NCI-H82 (cell line): ENCODE measurements at regions not wholly inside any gene's neighbourhood (a gene's known extent, or its start where the extent isn't known, plus 50 kb on each side); places are given as distances from the start of the nearest gene placed in this dataset.
A peak's percentile ranks its signal among the peaks of the same experiment; 100 is the strongest.
"Not testable (repeated sequence)": the region's sequence is repeated elsewhere in the genome, so short reads cannot be mapped to it uniquely, and the experiment has no call there.

Source experiments
- DNase-seq: peaks from one replicate; lab custom pipeline; 2025; lab: John Stamatoyannopoulos, UW

DNA sequence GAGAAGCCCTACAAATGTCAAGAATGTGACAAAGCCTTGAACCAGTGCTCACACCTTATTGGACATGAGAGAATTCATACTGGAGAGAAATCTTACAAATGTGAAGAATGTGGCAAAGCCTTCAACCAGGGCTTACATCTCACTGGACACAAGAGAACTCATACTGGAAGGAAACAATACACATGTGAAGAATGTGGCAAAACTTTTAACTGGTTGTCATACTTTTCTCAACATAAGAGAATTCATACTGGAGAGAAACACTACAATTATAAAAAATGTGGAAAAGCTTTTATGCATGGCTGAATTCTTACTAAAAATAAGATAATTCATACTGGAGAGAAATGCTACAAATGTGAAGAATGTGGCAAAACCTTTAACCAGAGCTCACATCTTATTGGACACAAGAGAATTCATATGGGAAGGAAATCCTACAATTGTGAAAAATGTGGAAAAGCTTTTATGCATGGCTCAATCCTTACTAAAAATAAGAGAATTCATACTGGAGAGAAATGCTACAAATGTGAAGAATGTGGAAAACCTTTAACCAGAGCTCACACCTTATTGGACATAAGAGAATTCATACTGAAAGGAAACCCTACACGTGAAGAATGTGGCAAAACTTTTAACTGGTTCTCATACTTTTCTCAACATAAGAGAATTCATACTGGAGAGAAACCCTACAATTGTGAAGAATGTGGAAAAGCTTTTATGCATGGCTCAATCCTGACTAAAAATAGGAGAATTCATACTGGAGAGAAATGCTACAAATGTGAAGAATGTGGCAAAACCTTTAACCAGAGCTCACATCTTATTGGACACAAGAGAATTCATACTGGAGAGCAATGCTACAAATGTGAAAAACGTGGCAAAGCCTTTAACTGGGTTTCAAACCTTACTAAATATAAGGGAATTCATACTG lies 350.6 kb upstream of the NUPR2 start:
- not testable (repeated sequence) for DNase-seq

DNA sequence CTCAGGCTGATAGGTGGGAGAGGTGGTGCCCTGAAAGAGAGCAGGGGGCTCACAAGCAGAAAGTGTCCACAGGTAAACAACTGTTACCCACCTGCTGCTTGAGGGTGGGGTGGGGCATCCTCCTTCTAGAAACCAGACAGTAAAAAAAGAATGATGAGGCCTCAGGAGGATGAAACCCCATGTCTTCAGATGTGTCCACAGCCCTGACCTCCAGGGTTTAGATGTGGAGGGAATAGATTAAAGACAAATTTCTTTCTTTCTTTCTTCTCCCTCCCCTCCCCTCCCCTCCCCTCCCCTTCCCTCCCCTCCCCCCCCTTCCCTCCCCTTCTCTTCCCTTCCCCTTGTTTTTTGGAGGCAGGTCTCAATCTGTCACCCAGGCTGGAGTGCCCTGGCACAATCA lies 333.5 kb upstream of the NUPR2 start:
- DNase-seq, result no peak

DNA sequence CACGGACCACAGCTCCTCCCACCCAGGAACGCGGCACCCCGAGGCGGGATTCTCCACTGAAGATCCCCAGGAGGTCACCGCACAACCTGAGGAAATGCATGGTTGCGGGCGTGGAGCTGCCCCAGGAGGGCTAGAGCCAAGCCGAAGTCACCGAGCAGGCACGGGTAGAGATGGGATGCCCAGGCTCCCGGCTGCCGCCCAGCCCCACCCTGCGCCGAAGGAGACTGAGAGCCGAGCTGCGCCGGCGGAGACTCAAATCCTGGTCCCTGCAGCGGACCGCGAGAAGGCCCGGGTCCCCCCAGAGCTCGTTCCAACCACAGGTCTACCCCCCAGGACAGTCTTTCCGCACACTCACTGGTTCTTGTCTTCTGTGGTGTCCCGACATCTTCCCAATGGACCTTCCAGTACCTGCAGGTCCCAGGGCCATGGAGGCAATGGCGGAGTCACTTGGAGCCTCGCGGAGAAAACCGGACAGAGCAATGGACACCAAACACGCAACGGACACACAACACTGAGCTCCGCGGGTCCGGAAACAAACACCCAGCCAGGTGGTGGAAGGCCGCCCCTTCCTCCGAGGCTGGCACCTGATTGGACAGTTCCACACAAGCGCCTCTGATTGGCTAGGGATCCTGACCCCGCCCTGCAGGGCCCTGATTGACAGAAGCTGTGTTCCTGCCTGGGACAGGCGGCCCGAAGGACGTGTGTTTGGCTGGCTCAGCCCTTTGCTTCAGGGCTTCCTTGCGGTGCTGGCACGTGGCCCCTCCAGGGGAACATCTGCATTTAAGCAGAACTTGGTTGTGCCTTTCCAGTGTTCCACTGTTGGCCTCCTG lies 331.9 kb upstream of the NUPR2 start:
- DNase-seq, result peak; percentile 0

DNA sequence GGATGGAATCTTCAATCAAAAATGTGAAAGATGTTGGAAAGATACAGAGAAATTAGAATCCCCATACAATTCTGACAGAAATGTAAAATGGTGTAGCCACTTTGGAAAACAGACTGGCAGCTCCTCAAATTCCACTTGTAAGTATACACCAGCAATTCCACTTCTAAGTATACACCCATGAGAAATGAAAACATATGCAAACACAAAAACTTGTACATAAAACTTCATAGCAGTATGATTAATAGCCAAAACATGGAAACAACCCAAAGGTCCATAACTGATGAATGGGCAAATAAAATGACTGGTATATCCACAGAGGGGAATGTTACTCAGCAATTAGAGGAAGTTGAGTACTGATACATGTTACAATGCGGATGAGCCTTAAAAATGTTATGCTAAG lies 304.3 kb upstream of the NUPR2 start:
- not testable (repeated sequence) for DNase-seq

DNA sequence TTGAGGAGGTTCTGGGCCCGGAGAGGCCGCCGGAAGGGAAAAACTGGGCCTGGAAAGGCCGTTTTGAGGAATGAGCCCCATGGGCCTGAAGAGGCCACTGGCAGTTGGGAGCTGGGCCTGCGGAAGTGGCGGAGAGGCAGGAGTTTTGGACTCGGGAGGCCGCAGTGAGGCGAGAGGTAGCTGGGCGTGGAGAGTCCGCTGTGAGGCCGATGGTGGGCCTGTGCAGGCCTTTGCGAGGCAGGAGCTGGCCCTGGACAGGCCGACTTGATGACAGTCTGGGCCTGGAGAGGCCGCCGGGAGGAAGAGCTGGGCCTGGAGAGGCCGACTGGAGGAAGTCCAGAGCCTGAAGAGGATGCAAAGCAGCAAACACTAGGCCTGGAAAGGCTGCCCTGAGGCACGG lies 259.0 kb upstream of the NUPR2 start:
- DNase-seq, result no peak

DNA sequence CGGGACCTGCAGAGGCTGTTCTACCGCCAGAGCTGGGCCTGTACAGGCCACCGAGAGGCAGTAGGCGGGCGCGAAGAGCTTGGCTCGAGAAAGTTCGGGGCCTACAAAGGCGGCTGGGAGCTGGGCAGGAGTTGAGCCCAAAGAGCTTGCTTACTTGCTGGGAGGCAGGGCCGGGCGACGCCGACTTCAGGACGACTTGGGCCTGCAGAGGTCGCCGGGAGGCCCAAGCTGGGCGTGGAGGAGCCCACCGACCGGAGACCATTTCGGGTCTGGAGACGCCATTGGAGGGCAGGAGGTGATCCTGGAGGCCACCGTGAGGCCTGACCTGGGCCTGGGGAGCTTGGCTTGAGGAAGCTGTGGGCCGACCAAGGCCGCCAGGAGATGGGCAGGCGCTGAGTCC lies 258.4 kb upstream of the NUPR2 start:
- not testable (repeated sequence) for DNase-seq

DNA sequence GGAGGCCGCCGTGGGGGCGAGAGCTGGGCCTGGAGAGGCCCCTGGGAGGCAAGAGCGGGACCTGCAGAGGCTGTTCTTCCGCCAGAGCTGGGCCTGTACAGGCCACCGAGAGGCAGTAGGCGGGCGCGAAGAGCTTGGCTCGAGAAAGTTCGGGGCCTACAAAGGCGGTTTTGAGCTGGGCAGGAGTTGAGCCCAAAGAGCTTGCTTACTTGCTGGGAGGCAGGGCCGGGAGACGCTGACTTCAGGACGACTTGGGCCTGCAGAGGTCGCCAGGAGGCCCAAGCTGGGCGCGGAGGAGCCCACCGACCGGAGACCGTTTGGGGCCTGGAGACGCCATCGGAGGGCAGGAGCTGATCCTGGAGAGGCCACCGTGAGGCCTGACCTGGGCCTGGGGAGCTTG lies 257.1 kb upstream of the NUPR2 start:
- DNase-seq, result not testable (repeated sequence)

DNA sequence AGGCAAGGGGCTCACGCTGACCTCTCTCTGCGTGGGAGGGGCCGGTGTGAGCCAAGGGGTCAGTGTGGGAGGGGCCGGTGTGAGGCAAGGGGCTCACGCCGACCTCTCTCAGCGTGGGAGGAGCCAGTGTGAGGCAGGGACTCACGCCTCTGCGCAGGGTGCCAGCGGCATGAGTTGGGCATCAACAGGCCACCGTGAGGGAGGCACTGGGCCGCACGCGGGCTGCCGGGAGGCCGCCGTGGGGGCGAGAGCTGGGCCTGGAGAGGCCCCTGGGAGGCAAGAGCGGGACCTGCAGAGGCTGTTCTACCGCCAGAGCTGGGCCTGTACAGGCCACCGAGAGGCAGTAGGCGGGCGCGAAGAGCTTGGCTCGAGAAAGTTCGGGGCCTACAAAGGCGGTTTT lies 255.6 kb upstream of the NUPR2 start:
- not testable (repeated sequence) for DNase-seq

DNA sequence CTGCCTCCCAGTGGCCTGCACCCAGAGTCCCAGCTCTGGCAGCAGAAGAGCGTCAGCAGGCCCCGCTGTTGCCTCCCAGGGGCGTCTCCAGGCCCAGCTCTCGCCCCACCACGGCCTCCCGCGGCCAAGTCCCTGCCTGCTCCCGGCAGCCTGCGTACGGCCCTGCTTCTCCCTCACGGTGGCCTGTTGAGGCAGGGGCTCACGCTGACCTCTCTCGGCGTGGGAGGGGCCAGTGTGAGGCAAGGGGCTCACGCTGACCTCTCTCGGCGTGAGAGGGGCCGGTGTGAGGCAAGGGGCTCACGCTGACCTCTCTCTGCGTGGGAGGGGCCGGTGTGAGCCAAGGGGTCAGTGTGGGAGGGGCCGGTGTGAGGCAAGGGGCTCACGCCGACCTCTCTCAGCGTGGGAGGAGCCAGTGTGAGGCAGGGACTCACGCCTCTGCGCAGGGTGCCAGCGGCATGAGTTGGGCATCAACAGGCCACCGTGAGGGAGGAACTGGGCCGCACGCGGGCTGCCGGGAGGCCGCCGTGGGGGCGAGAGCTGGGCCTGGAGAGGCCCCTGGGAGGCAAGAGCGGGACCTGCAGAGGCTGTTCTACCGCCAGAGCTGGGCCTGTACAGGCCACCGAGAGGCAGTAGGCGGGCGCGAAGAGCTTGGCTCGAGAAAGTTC lies 254.1 kb upstream of the NUPR2 start:
- DNase-seq, result not testable (repeated sequence)

DNA sequence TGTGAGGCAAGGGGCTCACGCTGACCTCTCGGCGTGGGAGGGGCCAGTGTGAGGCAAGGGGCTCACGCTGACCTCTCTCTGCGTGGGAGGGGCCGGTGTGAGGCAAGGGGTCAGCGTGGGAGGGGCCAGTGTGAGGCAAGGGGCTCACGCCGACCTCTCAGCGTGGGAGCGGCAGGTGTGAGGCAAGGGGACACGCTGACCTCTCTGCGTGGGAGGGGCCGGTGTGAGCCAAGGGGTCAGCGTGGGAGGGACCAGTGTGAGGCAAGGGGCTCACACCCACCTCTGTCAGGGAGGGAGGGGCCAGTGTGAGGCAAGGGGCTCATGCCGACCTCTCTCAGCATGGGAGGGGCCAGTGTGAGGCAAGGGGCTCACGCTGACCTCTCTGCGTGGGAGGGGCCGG lies 251.7 kb upstream of the NUPR2 start:
- DNase-seq, result not testable (repeated sequence)

DNA sequence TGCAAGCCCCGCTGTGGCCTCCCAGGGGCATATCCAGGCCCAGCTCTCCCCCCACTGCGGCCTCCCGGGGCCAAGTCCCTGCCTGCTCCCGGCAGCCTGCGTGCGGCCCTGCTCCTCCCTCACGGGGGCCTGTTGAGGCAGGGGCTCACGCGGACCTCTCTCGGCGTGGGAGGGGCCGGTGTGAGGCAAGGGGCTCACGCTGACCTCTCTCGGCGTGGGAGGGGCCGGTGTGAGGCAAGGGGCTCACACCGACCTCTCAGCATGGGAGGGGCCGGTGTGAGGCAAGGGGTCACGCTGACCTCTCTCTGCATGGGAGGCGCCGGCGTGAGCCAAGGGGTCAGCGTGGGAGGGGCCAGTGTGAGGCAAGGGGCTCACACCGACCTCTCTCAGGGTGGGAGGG lies 251.2 kb upstream of the NUPR2 start:
- DNase-seq, result not testable (repeated sequence)

DNA sequence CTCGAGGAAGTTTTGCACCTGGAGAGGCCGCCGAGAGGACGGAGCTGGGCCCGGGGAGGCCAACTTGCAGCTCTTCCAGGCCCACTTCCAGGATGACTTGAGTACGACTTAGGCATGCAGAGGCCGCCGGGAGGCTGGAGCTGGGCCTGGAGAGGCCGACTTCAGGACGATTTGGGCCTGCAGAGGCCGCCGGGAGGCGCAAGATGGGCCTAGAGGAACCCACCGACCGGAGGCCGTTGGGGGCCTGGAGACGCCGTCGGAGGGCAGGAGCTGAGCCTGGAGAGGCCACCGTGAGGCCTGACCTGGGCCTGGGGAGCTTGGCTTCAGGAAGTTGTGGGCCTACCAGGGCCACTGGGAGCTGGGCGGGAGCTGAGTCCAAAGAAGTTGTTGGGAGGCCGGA lies 250.5 kb upstream of the NUPR2 start:
- DNase-seq, result not testable (repeated sequence)

DNA sequence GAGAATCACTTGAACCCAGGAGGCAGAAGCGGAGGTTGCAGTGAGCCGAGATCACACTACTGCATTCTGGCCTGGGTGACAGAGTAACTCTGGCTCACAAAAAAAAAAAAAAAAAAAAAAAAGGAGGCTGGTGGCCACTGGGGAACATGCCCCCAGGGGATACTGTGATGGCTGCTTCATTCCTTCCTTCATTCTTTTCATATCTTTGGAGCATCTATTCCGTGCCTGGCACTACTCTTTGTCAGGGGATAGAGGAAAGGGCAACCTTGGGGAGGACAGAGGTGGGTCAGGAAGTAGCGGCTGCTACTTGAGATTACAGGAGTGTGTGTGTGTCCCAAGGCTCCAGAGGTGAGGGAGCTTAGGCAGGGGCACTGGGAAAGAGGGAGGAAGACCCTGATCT lies 236.4 kb upstream of the NUPR2 start:
- not testable (repeated sequence) for DNase-seq

DNA sequence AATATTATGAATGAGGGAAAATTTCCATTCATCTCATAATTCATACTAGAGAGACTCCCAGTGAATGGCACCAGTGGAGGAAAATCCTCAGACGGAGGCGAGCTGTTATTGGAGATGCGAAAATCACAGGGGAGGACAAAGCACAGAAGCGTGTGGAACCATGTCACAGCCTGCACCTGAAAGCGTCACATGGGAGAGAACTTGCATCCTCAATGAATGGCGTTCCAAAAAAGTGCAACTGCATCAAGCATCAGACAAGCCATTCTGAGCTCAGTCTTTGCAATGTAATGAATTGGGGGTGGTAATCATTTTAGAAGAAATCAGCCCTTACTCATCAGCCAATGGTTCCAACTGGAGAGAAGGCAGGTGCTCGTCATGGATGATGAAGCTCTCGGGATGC lies 235.0 kb upstream of the NUPR2 start:
- not testable (repeated sequence) for DNase-seq

DNA sequence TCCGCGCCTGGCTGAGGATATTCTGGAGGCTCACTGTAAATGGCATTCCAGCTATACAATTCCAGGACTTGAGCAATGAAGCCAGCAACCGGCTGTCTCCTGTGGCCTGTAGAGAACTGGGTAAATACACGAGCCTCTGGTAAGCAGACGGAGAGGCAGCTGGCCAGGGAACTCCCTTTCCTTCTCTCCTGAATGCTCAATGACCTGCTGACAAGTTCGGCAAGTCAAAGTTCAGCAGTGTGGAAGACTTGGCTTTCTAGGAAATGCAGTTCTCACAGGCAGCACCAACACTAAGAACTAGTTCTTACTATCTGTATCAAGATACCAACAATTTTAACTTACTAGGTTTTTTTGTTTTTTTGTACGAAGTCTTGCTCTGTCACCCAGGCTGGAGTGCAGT lies 232.1 kb upstream of the NUPR2 start:
- DNase-seq, result not testable (repeated sequence)

DNA sequence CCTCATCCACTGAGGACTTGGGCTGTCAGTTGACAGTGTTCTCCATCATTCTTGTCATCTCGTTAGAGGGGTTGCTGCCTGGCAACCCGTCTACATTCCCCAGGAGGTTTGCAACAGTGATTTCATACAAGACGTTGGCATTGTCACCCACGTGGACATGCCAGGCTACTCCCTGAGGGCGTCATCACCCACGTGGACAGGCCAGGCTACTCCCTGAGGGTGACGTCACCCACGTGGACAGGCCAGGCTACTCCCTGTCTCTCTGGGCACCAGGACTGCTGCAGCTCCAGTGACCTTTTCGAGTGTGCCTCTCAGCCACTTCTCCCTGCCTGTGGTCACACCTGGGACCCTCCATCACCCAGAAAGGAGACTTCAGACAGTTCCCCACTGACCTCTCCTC lies 212.1 kb upstream of the NUPR2 start:
- not testable (repeated sequence) for DNase-seq

DNA sequence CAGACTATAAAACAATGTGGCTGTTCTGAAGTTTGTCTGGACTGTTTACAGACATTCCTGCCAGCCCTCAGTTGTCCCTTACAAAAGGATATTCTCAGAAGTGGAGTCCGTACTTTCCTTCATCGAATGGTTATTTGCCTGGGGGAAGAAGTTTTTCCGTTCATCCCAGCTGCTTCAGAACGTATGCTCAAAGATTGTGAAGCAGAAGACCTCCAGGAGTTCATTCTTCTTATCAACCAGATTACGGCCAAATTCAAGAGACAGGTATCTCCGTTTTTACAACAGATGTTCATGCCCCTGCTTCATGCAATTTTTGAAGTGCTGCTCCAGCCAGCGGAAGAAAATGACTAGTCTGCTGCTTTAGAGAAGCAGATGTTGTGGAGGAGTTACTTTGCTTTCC lies 174.3 kb upstream of the NUPR2 start:
- DNase-seq, result no peak

DNA sequence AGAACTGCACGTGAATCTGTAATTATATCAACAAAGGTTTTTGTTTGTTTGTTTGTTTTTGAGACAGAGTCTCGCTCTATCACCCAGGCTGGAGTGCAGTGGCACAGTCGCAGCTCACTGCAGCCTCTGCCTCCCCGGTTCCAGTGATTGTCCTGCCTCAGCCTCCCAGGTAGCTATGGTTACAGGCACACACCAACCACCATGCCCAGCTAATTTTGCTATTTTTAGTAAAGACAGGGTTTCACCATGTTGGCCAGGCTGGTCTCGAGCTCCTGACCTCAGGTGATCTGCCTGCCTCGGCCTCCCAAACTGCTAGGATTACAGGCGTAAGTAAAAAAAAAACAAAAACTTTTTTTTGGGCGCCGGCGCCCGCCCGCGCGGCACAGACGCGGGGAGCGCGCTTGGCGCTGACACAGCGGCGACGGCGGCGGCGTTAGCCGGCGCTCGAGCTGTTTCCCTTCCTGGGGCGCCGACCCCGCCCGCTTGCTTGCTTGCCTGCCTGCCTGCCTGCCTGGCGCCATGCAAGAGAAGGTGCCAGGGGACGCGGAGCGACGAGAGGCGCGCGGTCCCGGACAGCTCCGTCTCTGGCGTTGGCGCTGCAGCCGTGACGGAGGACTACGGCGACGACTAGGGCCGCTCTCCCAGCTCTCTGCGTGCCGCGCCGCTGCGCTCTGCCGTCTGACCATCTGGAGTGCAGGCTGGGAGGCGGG lies 171.4 kb upstream of the NUPR2 start:
- DNase-seq, result peak; percentile 54

DNA sequence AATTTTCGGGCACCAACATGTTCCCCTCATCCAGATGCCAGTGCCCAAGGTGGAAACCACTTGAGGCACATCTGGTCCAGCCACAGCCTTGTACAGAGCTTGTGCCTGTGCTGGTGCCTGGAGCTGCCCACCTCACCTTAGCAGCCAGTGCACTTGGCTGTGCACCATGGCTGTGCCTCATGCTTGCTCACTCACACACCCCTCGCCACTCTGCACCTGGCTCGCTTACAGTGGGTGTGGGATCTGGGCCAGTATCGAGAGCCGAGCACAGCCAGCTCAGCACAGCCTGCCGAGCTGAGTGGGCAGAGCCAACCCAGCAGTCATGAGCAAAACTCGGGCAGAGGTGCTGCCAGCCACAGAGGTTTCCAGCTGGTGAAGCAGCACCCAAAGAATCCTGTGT lies 139.9 kb upstream of the NUPR2 start:
- DNase-seq, result no peak

DNA sequence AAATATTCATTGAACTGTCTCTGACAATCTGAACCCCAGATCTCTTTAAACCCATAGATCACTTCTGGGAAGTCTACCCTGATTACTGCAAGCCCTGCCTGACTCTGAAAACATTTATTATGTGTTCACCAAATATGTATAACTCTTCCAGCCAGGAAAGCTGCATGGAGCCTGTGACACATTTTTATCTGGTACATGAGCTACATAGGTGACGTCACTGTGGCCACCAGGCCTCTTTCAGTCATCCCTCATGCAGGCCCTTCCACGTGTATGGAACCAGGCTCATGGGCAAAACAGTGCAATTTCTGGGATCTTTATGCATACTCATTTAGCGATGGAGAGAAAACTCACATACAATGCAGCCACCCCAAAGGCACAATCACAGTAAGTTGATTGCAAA lies 133.9 kb upstream of the NUPR2 start:
- no peak for DNase-seq

DNA sequence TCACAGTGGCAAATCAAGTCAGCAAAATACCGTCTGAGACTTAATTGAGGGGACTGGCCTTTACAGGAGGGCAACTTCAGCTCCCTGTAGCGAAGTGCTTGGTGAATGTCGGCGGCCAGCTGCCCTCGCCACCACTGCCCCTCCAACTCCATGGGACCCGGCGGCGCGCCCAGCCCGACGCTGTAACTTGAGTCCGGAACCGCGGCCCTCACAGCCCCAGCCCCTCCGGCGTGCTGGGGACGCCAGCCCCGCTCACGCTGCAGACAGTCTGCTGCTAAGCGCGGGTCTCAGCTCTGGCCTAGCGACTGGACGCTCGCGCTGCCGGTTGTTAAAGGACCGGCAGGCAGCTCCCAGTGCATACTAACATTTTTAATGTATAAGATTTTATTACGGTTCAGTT lies 113.4 kb upstream of the NUPR2 start:
- no peak for DNase-seq

DNA sequence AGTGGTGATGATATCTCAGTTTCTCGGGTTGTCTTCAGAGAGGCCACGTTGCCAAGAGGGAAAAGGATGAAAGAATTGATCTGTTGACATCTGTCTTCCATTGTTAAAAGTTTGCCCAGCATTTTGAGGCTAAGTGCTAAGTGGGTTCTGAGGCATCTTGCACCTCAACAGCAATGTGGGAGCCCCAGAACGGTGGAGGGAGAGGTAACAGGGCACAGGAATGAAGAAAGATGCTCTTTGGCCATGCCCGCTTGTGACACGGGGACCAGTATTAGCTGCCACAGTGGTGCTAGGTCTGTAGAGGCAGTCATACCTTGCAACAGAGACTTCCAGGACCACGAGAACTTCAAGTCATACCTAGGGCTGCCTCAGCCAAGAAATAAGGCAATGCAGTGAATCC lies 106.6 kb upstream of the NUPR2 start:
- DNase-seq, result no peak
